Left colon (tissue), 2 donors: ENCODE measurements at regions not wholly inside any gene's neighbourhood (a gene's known extent, or its start where the extent isn't known, plus 50 kb on each side); places are given as distances from the start of the nearest gene placed in this dataset.

Experiments used
- ATAC-seq: fragments of 200-7000 bp; cut with Tn5 transposase; one replicate; pipeline ENCODE4 v1.9.1; 2020; ENCODE audit warnings: mild to moderate bottlenecking, moderate library complexity
- DNase-seq, 2 donors: peaks; one replicate each; pipeline ENCODE4 v3.0.0-alpha.2; 2020
- intact Hi-C, 2 donors: fragments of 100-400 bp; cut with DNase I in 1 of 2; cut with micrococcal nuclease in 1 of 2; formaldehyde crosslinking; loops; one replicate each; pipeline versions ENCODE4 v1.11.2 to v1.14.0; 2022; cut with DNase I, micrococcal nuclease
- donor health status: DM: no; HTN: no; CAD: no.
- donor health status: DM: yes; HTN: yes; CAD: no.

- no peak for DNase-seq
- no peak for ATAC-seq
- intact Hi-C loops, result no loop called here
Measured at GRCh38 chr6:102474041-102474807, 1080.7 kb downstream of the GRIK2 start.

GRCh38 chr6:102458990-102459389 is 1065.5 kb downstream of the GRIK2 start:
- ATAC-seq, result no peak
- intact Hi-C loops, result no loop called here
- DNase-seq, result no peak

- ATAC-seq (no peak), DNase-seq (no peak)
- intact Hi-C loops, result no loop called here
Measured at GRCh38 chr6:102438171-102438570, 1044.7 kb downstream of the GRIK2 start.

GRCh38 chr6:102417368-102417998 is 1024.0 kb downstream of the GRIK2 start:
- ATAC-seq, result no peak
- DNase-seq, result no peak
- intact Hi-C loops, result no loop called here

- ATAC-seq (no peak), DNase-seq (no peak)
- intact Hi-C loops, result no loop called here
Measured at GRCh38 chr6:102415891-102416290, 1022.4 kb downstream of the GRIK2 start.

- ATAC-seq (no peak), DNase-seq (no peak)
- intact Hi-C loops, result no loop called here
Measured at GRCh38 chr6:102411796-102412195, 1018.3 kb downstream of the GRIK2 start.

- ATAC-seq, result no peak
- intact Hi-C loops, result no loop called here
- DNase-seq, result no peak
Measured at GRCh38 chr6:102407886-102408741, 1014.6 kb downstream of the GRIK2 start.

GRCh38 chr6:102405860-102406259 is 1012.4 kb downstream of the GRIK2 start:
- intact Hi-C loops, result no loop called here
- no peak for DNase-seq

GRCh38 chr6:102402635-102403329 is 1009.3 kb downstream of the GRIK2 start:
- intact Hi-C loops, result no loop called here
- DNase-seq, result no peak
- ATAC-seq, result no peak

More at GRCh38 chr6:102405860-102406259, 1012.4 kb downstream of the GRIK2 start:
- ATAC-seq, result no peak

GRCh38 chr6:102398788-102399390 is 1005.4 kb downstream of the GRIK2 start:
- DNase-seq (no peak), ATAC-seq (no peak)
- intact Hi-C loops, result no loop called here

- no peak for DNase-seq
- intact Hi-C loops, result no loop called here
- ATAC-seq, result no peak
Measured at GRCh38 chr6:102390541-102390940, 997.0 kb downstream of the GRIK2 start.

GRCh38 chr6:102389994-102390393 is 996.5 kb downstream of the GRIK2 start:
- ATAC-seq (no peak), DNase-seq (no peak)
- intact Hi-C loops, result no loop called here

- ATAC-seq (no peak), DNase-seq (no peak)
- intact Hi-C loops, result no loop called here
Measured at GRCh38 chr6:102387326-102388033, 994.0 kb downstream of the GRIK2 start.

GRCh38 chr6:102381203-102381602 is 987.7 kb downstream of the GRIK2 start:
- intact Hi-C loops, result no loop called here
- DNase-seq (no peak), ATAC-seq (no peak)

GRCh38 chr6:102356170-102356569 is 962.7 kb downstream of the GRIK2 start:
- ATAC-seq (no peak), DNase-seq (no peak)
- intact Hi-C loops, result no loop called here

GRCh38 chr6:102355578-102355977 is 962.1 kb downstream of the GRIK2 start:
- ATAC-seq, result no peak
- intact Hi-C loops, result no loop called here
- DNase-seq, result no peak

- ATAC-seq (no peak), DNase-seq (no peak)
- intact Hi-C loops, result no loop called here
Measured at GRCh38 chr6:102352552-102352951, 959.0 kb downstream of the GRIK2 start.

GRCh38 chr6:102344769-102345168 is 951.3 kb downstream of the GRIK2 start:
- DNase-seq (no peak), ATAC-seq (no peak)
- intact Hi-C loops, result no loop called here
